Mesendoderm (in vitro differentiated cells): ENCODE measurements at regions not wholly inside any gene's neighbourhood (a gene's known extent, or its start where the extent isn't known, plus 50 kb on each side); places are given as distances from the start of the nearest gene placed in this dataset.

Source experiments
- DNase-seq: peaks from one replicate; pipeline ENCODE4 v3.0.0; 2013
- H2AK5ac ChIP-seq: 2 replicates; pipeline ENCODE4 v1.6.1; 2013; ENCODE audit warnings: low read length, inconsistent platforms
- H2BK120ac ChIP-seq: 2 replicates; pipeline ENCODE4 v1.6.1; 2013; ENCODE audit warnings: low read depth, mild to moderate bottlenecking, low read length, moderate library complexity, mixed read lengths
- H2BK15ac ChIP-seq: replicated peaks from 2 replicates; pipeline ENCODE4 v1.6.1; 2013; ENCODE audit warnings: low read depth, mild to moderate bottlenecking, moderate library complexity
- H2BK5ac ChIP-seq: 2 replicates; pipeline ENCODE4 v1.6.1; 2013; ENCODE audit warnings: low read length, inconsistent platforms
- H3K18ac ChIP-seq: 2 replicates; pipeline ENCODE4 v1.6.1; 2013; ENCODE audit warnings: mild to moderate bottlenecking, low read length, mixed read lengths
- H3K23ac ChIP-seq: one replicate; pipeline ENCODE4 v1.6.1; 2013; ENCODE audit warnings: low read length
- H3K27ac ChIP-seq: 2 replicates; pipeline ENCODE4 v1.5.1; 2013; ENCODE audit warnings: low read depth, mild to moderate bottlenecking, inconsistent platforms, low read length, moderate library complexity
- H3K27me3 ChIP-seq: 2 replicates; pipeline ENCODE4 v1.6.1; 2013; ENCODE audit warnings: low read length, control low read depth, mild to moderate bottlenecking, inconsistent platforms; ENCODE audit not compliant: insufficient read depth, poor library complexity
- H3K36me3 ChIP-seq: 2 replicates; pipeline ENCODE4 v1.6.1; 2013; ENCODE audit warnings: low read length, inconsistent platforms; ENCODE audit not compliant: control insufficient read depth, insufficient read depth
- H3K4ac ChIP-seq: one replicate; pipeline ENCODE4 v1.6.1; 2013; ENCODE audit warnings: low read depth, mild to moderate bottlenecking, low read length, moderate library complexity
- H3K4me1 ChIP-seq: 2 replicates; pipeline ENCODE4 v1.6.1; 2013; ENCODE audit warnings: low read depth, low read length, inconsistent platforms; ENCODE audit not compliant: control insufficient read depth
- H3K4me2 ChIP-seq: 2 replicates; pipeline ENCODE4 v1.6.1; 2013; ENCODE audit warnings: low read length
- H3K4me3 ChIP-seq: 2 replicates; pipeline ENCODE4 v1.5.1; 2013; ENCODE audit warnings: mild to moderate bottlenecking, low read length
- H3K56ac ChIP-seq: one replicate; pipeline ENCODE4 v1.6.1; 2013; ENCODE audit warnings: low read length
- H3K79me1 ChIP-seq: 2 replicates; pipeline ENCODE4 v1.6.1; 2013; ENCODE audit warnings: low read length, inconsistent platforms
- H3K79me2 ChIP-seq: 2 replicates; pipeline ENCODE4 v1.6.1; 2013; ENCODE audit warnings: mild to moderate bottlenecking, low read length; ENCODE audit not compliant: control insufficient read depth, insufficient read depth
- H3K9ac ChIP-seq: 2 replicates; pipeline ENCODE4 v1.6.1; 2013; ENCODE audit warnings: low read length, inconsistent platforms
- H4K5ac ChIP-seq: one replicate; pipeline ENCODE4 v1.6.1; 2013; ENCODE audit warnings: low read length
- H4K8ac ChIP-seq: one replicate; pipeline ENCODE4 v1.6.1; 2013; ENCODE audit warnings: low read depth, mild to moderate bottlenecking, control low read depth, low read length, moderate library complexity
- WGBS: extraction: QIAGEN DNeasy Blood & Tissue Kit; methylation state at CpG from one replicate; pipeline ENCODE4 v1.1.7; 2013; ENCODE audit warnings: low lambda C conversion rate, missing lambda C conversion rate; ENCODE audit not compliant: insufficient coverage; ENCODE audit errors: extremely low coverage; 5-methylcytosine and 5-hydroxymethylcytosine counted together

DNA sequence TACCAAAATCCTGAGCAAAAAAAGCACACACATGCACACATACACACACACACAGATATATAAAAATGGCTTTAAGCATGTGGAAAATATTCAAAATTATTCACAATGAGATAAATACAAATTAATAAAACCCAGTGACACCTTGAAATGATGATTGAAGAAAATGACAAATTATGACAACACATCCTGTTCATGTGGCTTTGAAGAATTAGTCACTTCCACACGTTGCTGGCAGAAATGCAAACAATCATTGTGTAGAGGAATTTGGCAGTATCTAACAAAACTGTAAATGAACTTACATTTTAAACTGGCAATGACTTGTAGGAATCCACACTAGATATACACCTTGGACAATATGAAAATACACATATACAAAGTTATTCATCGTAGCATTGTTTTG, 95.8 kb upstream of the RGPD4 start:
- H2AK5ac ChIP-seq: no peak overlapping the region
- no peak overlapping the region for H3K27ac ChIP-seq
- no CpG with 5 or more reads among the region's 2 CpGs for WGBS
- H3K27me3 ChIP-seq: no peaks in the 10 kb centered on the region
- H3K79me1 ChIP-seq: no peaks in the 10 kb centered on the region
- no peak overlapping the region for H3K4me2 ChIP-seq
- no peaks in the 10 kb centered on the region for H3K36me3 ChIP-seq
- H3K9ac ChIP-seq: no peak overlapping the region
- H3K23ac ChIP-seq: no peak overlapping the region
- no peak overlapping the region for H3K56ac ChIP-seq
- H4K5ac ChIP-seq: no peak overlapping the region
- no peak overlapping the region for H2BK15ac ChIP-seq
- no peaks in the 10 kb centered on the region for H3K4me1 ChIP-seq
- no peak overlapping the region for H2BK120ac ChIP-seq
- H2BK5ac ChIP-seq: no peak overlapping the region
- H3K18ac ChIP-seq: no peak overlapping the region
- H4K8ac ChIP-seq: no peak overlapping the region
- no peaks in the 10 kb centered on the region for H3K79me2 ChIP-seq
- no peak overlapping the region for H3K4me3 ChIP-seq
- H3K4ac ChIP-seq: no peak overlapping the region
- DNase-seq: no peak

DNA sequence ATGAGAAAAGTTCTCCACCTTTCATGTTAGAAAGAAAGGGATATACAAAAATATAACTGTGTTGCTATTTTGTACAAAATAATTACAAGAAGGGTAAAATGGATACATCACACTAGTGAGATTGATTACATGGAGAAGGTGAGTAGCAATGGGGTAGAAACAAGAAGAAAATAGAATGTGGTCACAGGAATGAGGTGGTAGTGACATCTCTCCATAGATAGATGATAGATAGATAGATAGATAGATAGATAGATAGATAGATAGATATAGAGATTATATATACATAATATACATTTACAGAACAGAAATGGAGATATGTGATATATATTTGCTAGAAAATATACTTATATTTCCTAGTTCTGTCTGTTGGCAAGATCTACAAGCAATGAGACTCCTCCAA, 95.3 kb upstream of the RGPD4 start:
- H3K4me1 ChIP-seq: no peaks in the 10 kb centered on the region
- no peak overlapping the region for H4K8ac ChIP-seq
- no peaks in the 10 kb centered on the region for H3K36me3 ChIP-seq
- H3K23ac ChIP-seq: no peak overlapping the region
- no peak overlapping the region for H3K4me3 ChIP-seq
- no peak overlapping the region for H3K18ac ChIP-seq
- no peak overlapping the region for H3K56ac ChIP-seq
- no peak overlapping the region for H2BK5ac ChIP-seq
- H3K4me2 ChIP-seq: no peak overlapping the region
- no peaks in the 10 kb centered on the region for H3K27me3 ChIP-seq
- DNase-seq: no peak
- no peak overlapping the region for H3K9ac ChIP-seq
- H2AK5ac ChIP-seq: no peak overlapping the region
- no peak overlapping the region for H3K4ac ChIP-seq
- no peak overlapping the region for H3K27ac ChIP-seq
- H3K79me2 ChIP-seq: no peaks in the 10 kb centered on the region
- H2BK15ac ChIP-seq: no peak overlapping the region
- H3K79me1 ChIP-seq: no peaks in the 10 kb centered on the region
- no peak overlapping the region for H2BK120ac ChIP-seq
- H4K5ac ChIP-seq: no peak overlapping the region

- Histone ChIP-seq H4K8ac (no peak overlapping the region), H3K27me3 (no peaks in the 10 kb centered on the region), H2BK120ac (no peak overlapping the region), H3K56ac (no peak overlapping the region), H3K79me1 (no peaks in the 10 kb centered on the region), H4K5ac (no peak overlapping the region), H2BK15ac (no peak overlapping the region), H3K4ac (no peak overlapping the region), H3K18ac (no peak overlapping the region), H3K23ac (no peak overlapping the region), H3K79me2 (no peaks in the 10 kb centered on the region), H3K4me1 (no peaks in the 10 kb centered on the region), H3K27ac (no peak overlapping the region), H3K4me3 (no peak overlapping the region), H3K9ac (no peak overlapping the region), H2AK5ac (no peak overlapping the region), H3K4me2 (no peak overlapping the region), H2BK5ac (no peak overlapping the region), H3K36me3 (no peaks in the 10 kb centered on the region)
- no CpG with 5 or more reads among the region's 2 CpGs for WGBS
- no peak for DNase-seq
These were observed 91.5 kb upstream of the RGPD4 start for GRCh38 chr2:107735201-107735600.

DNA sequence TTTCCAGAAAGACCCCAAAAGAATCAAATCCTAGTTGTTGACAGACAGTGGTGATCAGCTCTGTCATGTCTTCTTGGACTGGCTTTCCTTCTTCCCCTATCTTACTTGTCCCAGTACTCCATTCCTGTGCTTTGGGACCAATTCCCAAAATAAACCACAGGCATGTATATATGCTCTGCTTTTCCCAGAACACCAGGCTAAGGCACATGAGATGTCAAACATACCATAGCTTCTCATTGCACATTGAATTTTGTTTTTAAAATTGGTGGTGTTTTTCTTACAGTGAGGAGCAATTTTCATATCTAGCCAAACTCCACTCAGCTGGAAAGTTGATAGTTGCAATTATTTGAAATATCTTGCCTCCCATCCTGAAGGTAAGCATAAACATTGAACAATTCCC, 88.9 kb upstream of the RGPD4 start:
- no peak overlapping the region for H3K4me2 ChIP-seq
- H2BK15ac ChIP-seq: no peak overlapping the region
- H3K79me1 ChIP-seq: no peaks in the 10 kb centered on the region
- H3K23ac ChIP-seq: no peak overlapping the region
- no peaks in the 10 kb centered on the region for H3K27me3 ChIP-seq
- H3K4me3 ChIP-seq: no peak overlapping the region
- no peak overlapping the region for H3K18ac ChIP-seq
- no peak overlapping the region for H3K4ac ChIP-seq
- no peaks in the 10 kb centered on the region for H3K36me3 ChIP-seq
- H3K9ac ChIP-seq: no peak overlapping the region
- no peak overlapping the region for H3K56ac ChIP-seq
- no peak overlapping the region for H2AK5ac ChIP-seq
- H4K5ac ChIP-seq: no peak overlapping the region
- H2BK120ac ChIP-seq: no peak overlapping the region
- no peak for DNase-seq
- no peak overlapping the region for H2BK5ac ChIP-seq
- H3K27ac ChIP-seq: no peak overlapping the region
- H3K4me1 ChIP-seq: no peaks in the 10 kb centered on the region
- no peaks in the 10 kb centered on the region for H3K79me2 ChIP-seq
- H4K8ac ChIP-seq: no peak overlapping the region

DNA sequence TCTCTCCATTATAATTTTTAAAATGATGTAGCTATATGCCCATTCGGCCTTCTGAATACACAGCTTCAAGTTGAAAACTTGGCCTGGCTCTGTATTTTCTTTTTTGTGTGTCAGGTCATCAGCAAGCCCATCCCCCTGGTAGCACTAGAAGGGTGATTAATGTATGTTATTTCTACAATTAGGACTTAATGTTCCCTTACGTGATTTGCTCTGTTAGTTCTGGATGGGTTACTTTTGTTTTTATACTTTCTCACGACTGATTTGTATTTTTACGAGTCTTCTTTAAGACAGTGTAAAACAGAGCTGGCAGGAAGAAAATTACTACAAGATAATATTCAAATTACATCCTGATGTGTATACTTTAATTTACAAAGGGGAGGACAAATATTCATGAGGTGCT, 88.4 kb upstream of the RGPD4 start:
- Histone ChIP-seq H3K27me3 (no peaks in the 10 kb centered on the region), H3K4me2 (no peak overlapping the region), H3K36me3 (no peaks in the 10 kb centered on the region), H3K79me1 (no peaks in the 10 kb centered on the region), H3K79me2 (no peaks in the 10 kb centered on the region), H3K18ac (no peak overlapping the region), H4K5ac (no peak overlapping the region), H3K4me3 (no peak overlapping the region), H3K4me1 (no peaks in the 10 kb centered on the region), H2BK120ac (no peak overlapping the region), H3K27ac (no peak overlapping the region), H4K8ac (no peak overlapping the region), H2AK5ac (no peak overlapping the region), H2BK15ac (no peak overlapping the region), H2BK5ac (no peak overlapping the region), H3K56ac (no peak overlapping the region), H3K23ac (no peak overlapping the region), H3K9ac (no peak overlapping the region), H3K4ac (no peak overlapping the region)
- DNase-seq: no peak
- WGBS: no CpG with 5 or more reads among the region's 4 CpGs

DNA sequence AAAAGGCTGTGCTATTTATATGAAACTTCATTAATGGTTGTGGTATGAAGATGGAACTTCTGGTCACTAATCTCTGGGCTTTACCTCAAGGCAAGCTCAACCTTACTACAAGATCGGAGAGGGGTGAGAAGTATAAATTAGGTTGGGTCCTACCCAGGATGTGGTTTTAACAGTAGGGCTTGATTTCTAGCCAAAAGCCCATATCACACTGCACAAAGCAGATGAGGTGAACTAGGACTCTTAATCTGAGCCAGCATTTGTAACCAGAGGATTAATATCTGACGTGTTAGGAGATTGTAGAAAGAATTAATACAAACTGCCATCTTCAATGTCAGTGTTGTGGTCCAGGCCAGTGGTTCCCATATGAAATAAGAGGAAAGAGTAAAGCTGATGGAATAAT, 86.4 kb upstream of the RGPD4 start:
- no peak overlapping the region for H3K4me3 ChIP-seq
- no peak overlapping the region for H2BK5ac ChIP-seq
- no peaks in the 10 kb centered on the region for H3K36me3 ChIP-seq
- DNase-seq: no peak
- H3K23ac ChIP-seq: no peak overlapping the region
- no peak overlapping the region for H2BK120ac ChIP-seq
- no peak overlapping the region for H2BK15ac ChIP-seq
- WGBS: no CpG with 5 or more reads among the region's 2 CpGs
- no peak overlapping the region for H3K4me2 ChIP-seq
- no peak overlapping the region for H4K5ac ChIP-seq
- H3K27me3 ChIP-seq: no peaks in the 10 kb centered on the region
- H3K79me1 ChIP-seq: no peaks in the 10 kb centered on the region
- H3K79me2 ChIP-seq: no peaks in the 10 kb centered on the region
- no peak overlapping the region for H4K8ac ChIP-seq
- H3K4ac ChIP-seq: no peak overlapping the region
- H3K56ac ChIP-seq: no peak overlapping the region
- H3K18ac ChIP-seq: no peak overlapping the region
- no peak overlapping the region for H2AK5ac ChIP-seq
- no peak overlapping the region for H3K27ac ChIP-seq
- H3K9ac ChIP-seq: no peak overlapping the region
- no peaks in the 10 kb centered on the region for H3K4me1 ChIP-seq
